Neural progenitor cell (in vitro differentiated cells): ENCODE measurements at regions not wholly inside any gene's neighbourhood (a gene's known extent, or its start where the extent isn't known, plus 50 kb on each side); places are given as distances from the start of the nearest gene placed in this dataset.

Experiments
- DNase-seq: peaks from one replicate; pipeline ENCODE4 v3.0.0-alpha.2; 2016; ENCODE audit warnings: low spot score
- H2AFZ ChIP-seq: fragments of 200-600 bp; sonication (generic); replicated peaks from 2 replicates; pipeline ENCODE4 v1.6.1; 2016; ENCODE audit warnings: antibody characterized with exemption
- H3F3A ChIP-seq: fragments of 200-600 bp; sonication (generic); 2 replicates; pipeline ENCODE4 v1.6.1; 2016; ENCODE audit warnings: antibody characterized with exemption, low read depth
- H3K27ac ChIP-seq: fragments of 200-600 bp; sonication (generic); 2 replicates; pipeline ENCODE4 v1.5.1; 2016; ENCODE audit warnings: mild to moderate bottlenecking
- H3K27me3 ChIP-seq: fragments of 200-600 bp; sonication (generic); 2 replicates; pipeline ENCODE4 v1.6.1; 2016; ENCODE audit warnings: mild to moderate bottlenecking, moderate library complexity
- H3K36me3 ChIP-seq: fragments of 200-600 bp; sonication (generic); 2 replicates; pipeline ENCODE4 v1.5.1; 2016
- H3K4me1 ChIP-seq: fragments of 200-600 bp; sonication (generic); 2 replicates; pipeline ENCODE4 v1.6.1; 2016; ENCODE audit warnings: mixed run types
- H3K4me2 ChIP-seq: fragments of 200-600 bp; sonication (generic); 2 replicates; pipeline ENCODE4 v1.6.1; 2016
- H3K4me3 ChIP-seq: fragments of 200-600 bp; sonication (generic); 2 replicates; pipeline ENCODE4 v1.5.1; 2016
- H3K79me2 ChIP-seq: fragments of 200-600 bp; sonication (generic); 2 replicates; pipeline ENCODE4 v1.6.1; 2016; ENCODE audit warnings: low read depth
- H3K9ac ChIP-seq: fragments of 200-600 bp; sonication (generic); 2 replicates; pipeline ENCODE4 v1.6.1; 2016
- H3K9me3 ChIP-seq: fragments of 200-600 bp; sonication (generic); 2 replicates; pipeline ENCODE4 v1.5.1; 2016; ENCODE audit warnings: low read depth
- H4K20me1 ChIP-seq: fragments of 200-600 bp; sonication (generic); 2 replicates; pipeline ENCODE4 v1.6.1; 2016; ENCODE audit warnings: low read depth
- H3K27ac Mint-ChIP-seq: 3 replicates; pipeline ENCODE4 v1.8.0; 2021; ENCODE audit warnings: mixed read lengths
- H3K27me3 Mint-ChIP-seq: 2 replicates; pipeline ENCODE4 v1.8.0; 2022; ENCODE audit warnings: low read depth, mild to moderate bottlenecking, inconsistent platforms, moderate library complexity, mixed read lengths; ENCODE audit not compliant: insufficient read depth
- H3K36me3 Mint-ChIP-seq: 3 replicates; pipeline ENCODE4 v1.8.0; 2021; ENCODE audit warnings: mixed read lengths
- H3K4me1 Mint-ChIP-seq: 3 replicates; pipeline ENCODE4 v1.8.0; 2021; ENCODE audit warnings: mixed read lengths
- H3K4me3 Mint-ChIP-seq: 3 replicates; pipeline ENCODE4 v1.8.0; 2021; ENCODE audit warnings: mild to moderate bottlenecking, moderate library complexity, mixed read lengths
- H3K9me3 Mint-ChIP-seq: 3 replicates; pipeline ENCODE4 v1.8.0; 2020; ENCODE audit warnings: mixed read lengths
- EZH2 ChIP-seq: fragments of 200-600 bp; sonication (generic); IDR thresholded peaks from 2 replicates; pipeline ENCODE4 v1.6.1; 2017; ENCODE audit warnings: antibody characterized with exemption, mild to moderate bottlenecking, moderate library complexity
- EZH2phosphoT487 ChIP-seq: fragments of 200-600 bp; sonication (generic); IDR thresholded peaks from 2 replicates; pipeline ENCODE4 v1.6.1; 2017; ENCODE audit warnings: antibody characterized with exemption
- TF ChIP-seq, protein P1 (sequence below): fragments of 200-600 bp; sonication (generic); IDR thresholded peaks from 2 replicates; pipeline ENCODE4 v1.5.1; 2017; ENCODE audit warnings: antibody characterized with exemption, mild to moderate bottlenecking

GRCh38 chr2:38502107-38502506 is 100.6 kb downstream of the HNRNPLL start:
- Histone ChIP-seq H3K79me2 (no peaks in the 10 kb centered on the region), H3K9ac (no peak overlapping the region), H3K4me3 (no peak overlapping the region), H2AFZ (no peak overlapping the region), H3F3A (no peaks in the 10 kb centered on the region), H4K20me1 (no peaks in the 10 kb centered on the region), H3K4me1 (peaks cover 5% of the 10 kb centered on the region), H3K9me3 (no peaks in the 10 kb centered on the region), H3K4me2 (no peak overlapping the region), H3K27me3 (no peaks in the 10 kb centered on the region), H3K36me3 (no peaks in the 10 kb centered on the region), H3K27ac (no peak overlapping the region)
- peaks cover 2% of the 10 kb centered on the region for H3K36me3 Mint-ChIP-seq
- peaks cover 7% of the 10 kb centered on the region for H3K27me3 Mint-ChIP-seq
- no peak overlapping the region for H3K27ac Mint-ChIP-seq
- TF ChIP-seq EZH2 (no peak), EZH2phosphoT487 (no peak)
- TF ChIP-seq, protein P1, sequence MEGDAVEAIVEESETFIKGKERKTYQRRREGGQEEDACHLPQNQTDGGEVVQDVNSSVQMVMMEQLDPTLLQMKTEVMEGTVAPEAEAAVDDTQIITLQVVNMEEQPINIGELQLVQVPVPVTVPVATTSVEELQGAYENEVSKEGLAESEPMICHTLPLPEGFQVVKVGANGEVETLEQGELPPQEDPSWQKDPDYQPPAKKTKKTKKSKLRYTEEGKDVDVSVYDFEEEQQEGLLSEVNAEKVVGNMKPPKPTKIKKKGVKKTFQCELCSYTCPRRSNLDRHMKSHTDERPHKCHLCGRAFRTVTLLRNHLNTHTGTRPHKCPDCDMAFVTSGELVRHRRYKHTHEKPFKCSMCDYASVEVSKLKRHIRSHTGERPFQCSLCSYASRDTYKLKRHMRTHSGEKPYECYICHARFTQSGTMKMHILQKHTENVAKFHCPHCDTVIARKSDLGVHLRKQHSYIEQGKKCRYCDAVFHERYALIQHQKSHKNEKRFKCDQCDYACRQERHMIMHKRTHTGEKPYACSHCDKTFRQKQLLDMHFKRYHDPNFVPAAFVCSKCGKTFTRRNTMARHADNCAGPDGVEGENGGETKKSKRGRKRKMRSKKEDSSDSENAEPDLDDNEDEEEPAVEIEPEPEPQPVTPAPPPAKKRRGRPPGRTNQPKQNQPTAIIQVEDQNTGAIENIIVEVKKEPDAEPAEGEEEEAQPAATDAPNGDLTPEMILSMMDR = no peak
- peaks cover 12% of the 10 kb centered on the region for H3K9me3 Mint-ChIP-seq
- no peak overlapping the region for H3K4me3 Mint-ChIP-seq
- H3K4me1 Mint-ChIP-seq = peaks cover 21% of the 10 kb centered on the region
- no peak for DNase-seq

DNA sequence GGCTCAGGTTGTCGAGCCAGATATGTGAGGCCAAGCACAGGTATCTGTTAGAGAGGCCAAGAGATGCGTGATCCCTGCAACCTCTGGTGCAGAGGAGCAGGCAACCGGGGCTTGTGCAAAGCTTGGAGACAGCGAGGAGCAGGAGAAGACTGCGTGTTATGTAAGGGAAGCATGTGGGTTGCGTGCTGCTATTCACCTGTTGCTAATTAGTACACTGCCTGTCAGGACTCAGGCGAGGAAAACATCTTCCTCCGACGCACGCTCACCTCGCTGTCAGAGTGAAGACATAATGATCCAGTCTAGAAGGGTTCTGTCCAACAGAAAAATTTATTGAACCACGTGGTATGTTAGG is 102.5 kb downstream of the HNRNPLL start:
- Histone ChIP-seq H3K27ac (no peak overlapping the region), H3K9ac (no peak overlapping the region), H3K27me3 (no peaks in the 10 kb centered on the region), H3K4me2 (no peak overlapping the region), H3F3A (no peaks in the 10 kb centered on the region), H3K79me2 (no peaks in the 10 kb centered on the region), H3K4me1 (peaks cover 5% of the 10 kb centered on the region), H3K4me3 (no peak overlapping the region), H3K9me3 (no peaks in the 10 kb centered on the region), H3K36me3 (no peaks in the 10 kb centered on the region), H4K20me1 (no peaks in the 10 kb centered on the region), H2AFZ (peak overlapping the region; percentile 73)
- peaks cover 7% of the 10 kb centered on the region for H3K27me3 Mint-ChIP-seq
- no peak overlapping the region for H3K27ac Mint-ChIP-seq
- peaks cover 12% of the 10 kb centered on the region for H3K9me3 Mint-ChIP-seq
- no peak overlapping the region for H3K4me3 Mint-ChIP-seq
- TF ChIP-seq EZH2 (no peak), EZH2phosphoT487 (no peak)
- TF ChIP-seq, protein P1 = no peak
- peaks cover 2% of the 10 kb centered on the region for H3K36me3 Mint-ChIP-seq
- peaks cover 22% of the 10 kb centered on the region for H3K4me1 Mint-ChIP-seq
- DNase-seq = no peak

DNA sequence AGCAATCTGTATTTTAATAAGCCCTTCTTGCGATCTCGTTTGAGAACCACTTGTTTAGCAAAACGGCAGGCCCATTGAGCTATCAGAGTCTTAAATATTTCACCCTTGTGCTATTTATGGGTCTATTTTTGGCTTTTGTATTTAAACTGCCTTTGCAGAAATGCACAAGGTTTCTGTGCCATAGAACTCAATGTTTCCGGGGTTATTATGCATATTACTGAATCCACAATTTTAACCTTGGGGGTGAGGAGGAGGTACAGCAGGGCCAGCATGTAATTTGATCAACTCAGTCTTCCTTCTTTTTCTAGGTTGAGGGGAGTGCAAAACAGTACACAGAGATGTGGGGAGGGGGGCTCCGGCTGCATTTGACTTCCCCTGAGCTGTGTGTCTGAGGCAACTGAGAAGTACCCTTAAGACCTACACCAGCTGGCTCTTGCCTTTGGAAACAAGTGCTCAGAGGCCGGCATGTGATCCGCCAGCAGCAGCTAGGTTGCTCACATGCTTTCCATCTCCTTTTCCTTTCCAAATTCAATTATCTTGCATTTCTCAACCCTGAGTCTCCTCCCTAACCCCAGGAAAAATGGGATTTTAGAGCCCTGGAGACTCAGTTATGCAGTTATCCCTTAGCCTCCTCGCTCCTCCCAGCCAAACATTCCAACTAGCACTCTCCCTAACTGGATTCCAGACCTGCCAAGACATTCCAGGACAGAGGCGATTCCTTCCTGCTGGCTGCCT is 103.0 kb downstream of the HNRNPLL start:
- H3K9me3 Mint-ChIP-seq = peaks cover 12% of the 10 kb centered on the region
- H3K9ac ChIP-seq = no peak overlapping the region
- H2AFZ ChIP-seq = peak overlapping the region; percentile 73
- H3K4me2 ChIP-seq = no peak overlapping the region
- H3K4me1 ChIP-seq = peaks cover 5% of the 10 kb centered on the region
- H3K27me3 ChIP-seq = no peaks in the 10 kb centered on the region
- peak; percentile 40 for DNase-seq
- H4K20me1 ChIP-seq = no peaks in the 10 kb centered on the region
- H3K9me3 ChIP-seq = no peaks in the 10 kb centered on the region
- no peak overlapping the region for H3K4me3 Mint-ChIP-seq
- peaks cover 5% of the 10 kb centered on the region for H3K27me3 Mint-ChIP-seq
- H3K79me2 ChIP-seq = no peaks in the 10 kb centered on the region
- no peak overlapping the region for H3K27ac Mint-ChIP-seq
- H3F3A ChIP-seq = no peaks in the 10 kb centered on the region
- H3K27ac ChIP-seq = no peak overlapping the region
- H3K36me3 Mint-ChIP-seq = peaks cover 2% of the 10 kb centered on the region
- peaks cover 22% of the 10 kb centered on the region for H3K4me1 Mint-ChIP-seq
- H3K4me3 ChIP-seq = no peak overlapping the region
- H3K36me3 ChIP-seq = no peaks in the 10 kb centered on the region
- TF ChIP-seq EZH2phosphoT487 = no peak
- no peak for TF ChIP-seq EZH2
- TF ChIP-seq, protein P1 = no peak
